ENCODE measurements at regions not wholly inside any gene's neighbourhood (a gene's known extent, or its start where the extent isn't known, plus 50 kb on each side); places are given as distances from the start of the nearest gene placed in this dataset.

GRCh38 chr18:78884502-78884901, 95.1 kb upstream of the SALL3 start:
- DNase-seq (ENCODE audit: low read depth), result no peak
- no peak overlapping the region for H3K4me3 ChIP-seq (ENCODE audit: control insufficient read depth, low read depth, low read length)
- TF ChIP-seq CTCF (IDR thresholded peaks at IDR 0.05; ENCODE audit: control insufficient read depth, insufficient read depth, low read depth, low read length, missing control alignments), result peak; percentile 6

- H3K4me3 ChIP-seq (ENCODE audit: control insufficient read depth, low read depth, low read length), result no peak overlapping the region
- TF ChIP-seq CTCF (IDR thresholded peaks at IDR 0.05; ENCODE audit: control insufficient read depth, insufficient read depth, low read depth, low read length, missing control alignments), result no peak
- DNase-seq (ENCODE audit: low read depth), result no peak
Observed at GRCh38 chr18:78889250-78889649, 90.4 kb upstream of the SALL3 start.

- no peak overlapping the region for H3K4me3 ChIP-seq (ENCODE audit: control insufficient read depth, low read depth, low read length)
- no peak for DNase-seq (ENCODE audit: low read depth)
- no peak for TF ChIP-seq CTCF (IDR thresholded peaks at IDR 0.05; ENCODE audit: control insufficient read depth, insufficient read depth, low read depth, low read length, missing control alignments)
Observed at GRCh38 chr18:78890388-78890787, 89.2 kb upstream of the SALL3 start.

- DNase-seq (ENCODE audit: low read depth), result no peak
- no peak for TF ChIP-seq CTCF (IDR thresholded peaks at IDR 0.05; ENCODE audit: control insufficient read depth, insufficient read depth, low read depth, low read length, missing control alignments)
- H3K4me3 ChIP-seq (ENCODE audit: control insufficient read depth, low read depth, low read length), result no peak overlapping the region
Observed at GRCh38 chr18:78891185-78891762, 88.3 kb upstream of the SALL3 start.

- no peak for TF ChIP-seq CTCF (IDR thresholded peaks at IDR 0.05; ENCODE audit: control insufficient read depth, insufficient read depth, low read depth, low read length, missing control alignments)
- DNase-seq (ENCODE audit: low read depth), result no peak
- H3K4me3 ChIP-seq (ENCODE audit: control insufficient read depth, low read depth, low read length), result no peak overlapping the region
Observed at GRCh38 chr18:78892177-78892576, 87.4 kb upstream of the SALL3 start.

- no peak for TF ChIP-seq CTCF (IDR thresholded peaks at IDR 0.05; ENCODE audit: control insufficient read depth, insufficient read depth, low read depth, low read length, missing control alignments)
- no peak for DNase-seq (ENCODE audit: low read depth)
- no peak overlapping the region for H3K4me3 ChIP-seq (ENCODE audit: control insufficient read depth, low read depth, low read length)
Observed at GRCh38 chr18:78892721-78893120, 86.9 kb upstream of the SALL3 start.

All from AG09309 (cell line).